T-helper 2 cell treated with Interferon-gamma antibody and Interleukin-4, amounts not matched to agents 100 ng/mL and 5 ng/mL, for 36 hours (primary cell): ENCODE measurements at regions not wholly inside any gene's neighbourhood (a gene's known extent, or its start where the extent isn't known, plus 50 kb on each side); places are given as distances from the start of the nearest gene placed in this dataset.

ENCODE experiments used
- intact Hi-C: fragments of 100-400 bp; cut with micrococcal nuclease; formaldehyde crosslinking; loops from one replicate; pipeline ENCODE4 v1.15.1; 2023

- intact Hi-C loops, result no loop called here
These were observed 52.1 kb downstream of the GSC start for GRCh38 chr14:94717808-94718207.

DNA sequence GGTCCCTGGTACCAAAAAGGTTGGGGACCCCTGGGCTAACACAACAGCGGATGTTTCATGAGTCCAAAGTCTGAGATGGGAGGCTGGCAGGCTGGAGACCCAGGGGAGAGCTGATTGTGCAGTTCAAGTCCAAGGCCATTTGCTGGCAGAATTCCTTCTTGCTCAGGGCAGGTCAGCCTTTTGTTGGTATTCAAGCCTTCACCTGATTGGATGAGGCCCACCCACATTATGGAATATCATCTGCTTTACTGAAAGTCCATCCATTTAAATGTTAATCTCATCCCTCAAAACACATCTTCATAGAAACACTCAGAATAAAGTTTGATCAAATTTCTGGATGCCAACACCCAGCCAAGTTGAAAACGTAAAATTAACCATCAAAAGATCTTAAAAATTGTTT is 52.9 kb downstream of the GSC start:
- intact Hi-C loops, result no loop called here

GRCh38 chr14:94713115-94713514 is 56.8 kb downstream of the GSC start:
- intact Hi-C loops, result no loop called here

- intact Hi-C loops, result no loop called here
These were observed 59.2 kb downstream of the GSC start for GRCh38 chr14:94710731-94711130.

DNA sequence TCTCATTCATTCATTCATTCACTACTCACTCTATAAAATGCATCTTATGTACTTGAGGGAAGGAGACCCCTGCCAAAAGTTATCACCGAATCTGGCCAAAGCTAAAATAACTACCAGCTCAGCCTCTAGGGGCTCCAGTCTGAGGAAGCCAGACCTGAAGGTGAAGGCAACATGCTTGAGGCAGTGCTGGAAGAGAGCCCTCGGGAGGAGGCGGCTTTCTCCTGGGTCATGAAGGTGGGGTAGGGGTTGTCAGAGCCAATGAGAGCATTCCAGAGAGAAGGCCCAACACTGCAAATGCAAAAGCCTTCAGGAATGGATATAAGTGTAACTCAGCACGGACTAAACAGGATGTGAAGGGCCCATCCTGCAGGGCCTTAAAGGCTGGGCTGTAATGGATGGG is 62.4 kb downstream of the GSC start:
- intact Hi-C loops, result no loop called here

- intact Hi-C loops, result no loop called here
These were observed 63.8 kb downstream of the GSC start for GRCh38 chr14:94706133-94706532.

GRCh38 chr14:94702629-94703028 is 67.3 kb downstream of the GSC start:
- intact Hi-C loops, result no loop called here

DNA sequence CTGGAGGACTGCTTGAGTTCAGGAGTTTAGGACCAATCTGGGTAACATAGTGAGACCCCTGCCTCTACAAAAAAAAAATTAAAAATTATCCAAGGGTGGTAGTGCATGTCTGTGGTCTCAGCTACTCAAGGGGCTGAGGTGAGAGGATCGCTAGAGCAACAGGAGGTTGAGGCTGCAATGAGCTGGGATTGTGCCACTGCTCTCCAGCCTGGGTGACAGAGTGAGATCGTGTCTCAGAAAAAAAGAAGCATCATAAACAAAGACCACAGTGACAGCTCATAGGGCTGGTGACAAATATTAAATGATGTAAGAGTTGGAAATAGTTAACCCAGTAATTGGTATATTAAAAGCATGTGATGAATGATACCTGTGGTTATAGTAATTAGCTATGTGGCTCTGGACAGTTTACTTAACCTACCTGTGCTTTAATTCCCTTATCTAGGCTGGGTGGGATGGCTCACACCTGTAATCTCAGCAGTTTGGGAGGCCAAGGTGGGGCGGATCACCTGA is 68.0 kb downstream of the GSC start:
- intact Hi-C loops, result no loop called here

DNA sequence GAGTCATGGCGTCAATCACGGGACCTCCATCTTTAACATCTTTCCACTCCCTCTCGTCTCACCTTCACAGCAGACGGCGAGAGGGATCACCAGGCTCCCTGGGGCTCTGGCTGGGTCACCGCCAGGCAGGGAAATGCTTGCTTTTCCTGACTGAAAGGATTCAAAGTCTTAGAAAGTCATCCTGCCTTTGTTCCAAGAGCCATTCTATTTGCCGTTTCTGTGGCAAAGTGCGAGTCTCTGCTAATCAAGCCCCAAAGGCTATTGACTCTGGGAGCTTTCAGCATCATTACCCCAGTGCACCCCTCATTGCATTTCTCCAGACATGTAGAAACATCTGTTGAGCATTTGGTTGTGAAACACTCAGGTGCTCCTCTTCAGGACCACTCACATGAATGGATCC is 69.6 kb downstream of the GSC start:
- intact Hi-C loops, result no loop called here

GRCh38 chr14:94699831-94700230 is 70.1 kb downstream of the GSC start:
- intact Hi-C loops, result loop anchor here (10.0 kb wide), 1 partner anchor 395 kb away; no protein-coding TSS in a partner anchor

DNA sequence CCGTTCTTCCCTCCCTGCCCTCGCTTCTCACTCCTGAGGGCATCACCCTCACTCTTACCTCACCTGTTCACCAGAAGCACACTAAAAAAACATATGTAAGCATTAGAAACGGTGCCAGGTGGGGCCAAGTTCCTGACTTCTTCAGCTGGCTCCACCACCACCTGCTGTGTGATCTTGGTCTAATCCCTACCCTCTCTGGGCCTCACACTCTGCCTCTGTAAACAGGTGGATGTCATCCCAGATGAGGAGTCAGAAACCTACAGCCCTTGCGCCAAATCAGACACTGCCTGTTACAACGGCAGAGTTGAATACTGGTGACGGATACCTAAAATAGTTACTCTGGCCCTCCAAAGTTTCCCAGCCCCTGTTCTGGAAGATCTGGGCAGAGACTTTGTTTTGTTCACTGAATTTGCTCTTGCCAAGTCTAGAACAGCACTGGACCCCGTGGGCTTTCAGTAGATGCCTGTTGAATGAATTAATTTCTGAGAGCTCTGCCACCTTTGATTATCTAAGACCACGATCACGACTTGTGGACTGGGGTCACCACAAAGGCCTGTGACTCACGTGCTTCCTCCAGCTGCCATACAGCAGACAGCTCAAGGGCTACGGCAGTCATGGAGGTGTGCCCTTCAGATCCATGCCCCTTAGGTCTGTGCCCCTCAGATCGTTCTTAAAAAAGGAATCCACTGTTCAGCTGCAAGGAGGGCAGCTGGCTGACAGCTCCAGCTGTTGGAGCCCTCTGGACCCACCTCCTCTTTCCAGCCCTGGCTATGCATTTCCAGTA is 71.9 kb downstream of the GSC start:
- intact Hi-C loops, result loop anchor here (10.0 kb wide), 1 partner anchor 397 kb away; no protein-coding TSS in a partner anchor

- intact Hi-C loops, result loop anchor here (10.0 kb wide), 1 partner anchor 398 kb away; no protein-coding TSS in a partner anchor
These were observed 73.4 kb downstream of the GSC start for GRCh38 chr14:94696518-94696917.

GRCh38 chr14:94695231-94695630 is 74.7 kb downstream of the GSC start:
- intact Hi-C loops, result loop anchor here (10.0 kb wide), 1 partner anchor 400 kb away; no protein-coding TSS in a partner anchor

GRCh38 chr14:94691660-94692034 is 78.3 kb downstream of the GSC start:
- intact Hi-C loops, result loop anchor here (10.0 kb wide), 1 partner anchor 403 kb away; no protein-coding TSS in a partner anchor

DNA sequence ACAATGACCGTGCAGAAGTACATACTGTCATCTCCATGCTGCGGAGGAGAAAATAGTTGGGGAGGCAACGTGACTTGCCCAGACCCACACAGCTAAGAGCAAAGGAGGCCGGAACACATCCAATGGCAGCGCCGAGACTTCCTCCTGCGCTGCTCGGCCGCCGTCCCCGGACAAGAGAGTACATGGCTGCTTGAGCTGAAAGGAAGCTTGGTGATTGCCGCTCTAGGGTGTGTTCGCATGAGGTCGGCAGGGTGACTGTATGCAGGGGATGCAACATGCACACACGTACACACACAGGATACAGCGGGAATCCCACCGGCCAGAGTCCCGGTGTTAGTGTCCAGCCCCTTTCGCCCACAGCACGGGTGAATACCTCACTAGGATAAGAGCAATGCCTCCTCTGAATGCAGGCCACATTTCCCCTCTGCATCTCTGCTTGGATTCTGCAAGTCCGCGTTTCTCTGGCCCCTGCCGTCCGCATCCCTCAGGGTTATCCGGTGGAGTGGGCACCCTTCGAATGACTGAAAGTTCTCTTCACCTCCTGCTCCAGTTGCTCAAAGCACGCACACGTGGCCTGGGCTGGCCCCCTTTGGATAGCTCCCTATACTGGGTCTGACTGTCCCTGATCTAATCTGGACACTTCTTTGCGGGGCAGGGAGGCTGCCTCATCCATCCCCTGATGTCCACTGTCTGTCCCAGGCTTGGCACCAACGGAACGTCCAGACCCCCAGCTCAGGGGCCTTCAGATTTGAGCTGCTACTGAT is 78.8 kb downstream of the GSC start:
- intact Hi-C loops, result loop anchor here (10.0 kb wide), 1 partner anchor 404 kb away; no protein-coding TSS in a partner anchor

DNA sequence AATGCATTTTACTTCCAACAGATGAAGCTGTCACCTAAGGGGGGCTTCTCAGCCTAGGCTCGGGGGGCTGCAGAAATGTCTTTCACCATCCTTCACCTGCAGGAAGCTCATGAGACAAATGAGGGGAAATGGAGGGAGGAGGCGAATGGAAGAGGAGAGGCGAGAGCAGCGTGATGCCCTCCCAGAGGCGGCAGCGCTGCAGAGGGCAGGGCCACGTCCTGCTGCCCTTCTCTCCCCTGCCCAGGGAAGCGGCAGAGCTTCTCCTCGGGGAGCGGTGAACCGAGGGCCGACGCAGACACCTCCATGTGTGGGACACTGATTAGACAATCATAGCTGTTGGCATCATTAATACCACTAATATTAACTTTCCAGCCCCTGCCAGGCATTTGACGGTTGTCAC is 78.3 kb downstream of the SERPINA3 start:
- intact Hi-C loops, result loop anchor here (10.0 kb wide), 1 partner anchor 404 kb away; no protein-coding TSS in a partner anchor

- intact Hi-C loops, result loop anchor here (10.0 kb wide), 1 partner anchor 405 kb away; no protein-coding TSS in a partner anchor
These were observed 77.8 kb downstream of the SERPINA3 start for GRCh38 chr14:94689985-94690400.

- intact Hi-C loops, result no loop called here
These were observed 77.2 kb downstream of the SERPINA3 start for GRCh38 chr14:94689218-94689984.

GRCh38 chr14:94686511-94687160 is 74.4 kb downstream of the SERPINA3 start:
- intact Hi-C loops, result no loop called here

- intact Hi-C loops, result no loop called here
These were observed 73.7 kb downstream of the SERPINA3 start for GRCh38 chr14:94685681-94686485.
